Right cardiac atrium (tissue), 5 donors: ENCODE measurements at regions not wholly inside any gene's neighbourhood (a gene's known extent, or its start where the extent isn't known, plus 50 kb on each side); places are given as distances from the start of the nearest gene placed in this dataset.
"Not testable (repeated sequence)": the region's sequence is repeated elsewhere in the genome, so short reads cannot be mapped to it uniquely, and the experiment has no call there.

ENCODE experiments used
- ATAC-seq, 2 donors: fragments of 200-7000 bp; cut with Tn5 transposase; one replicate each; pipeline versions ENCODE4 v1.8.0 to v1.9.1; 2020; ENCODE audit warnings: moderate library complexity in 2 of 2, mild to moderate bottlenecking in 1 of 2
- DNase-seq, 3 donors: peaks; one replicate each; pipeline ENCODE4 v3.0.0-alpha.2; 2020
- H3K27ac ChIP-seq: one replicate; pipeline ENCODE4 v1.5.1; 2013; ENCODE audit warnings: mild to moderate bottlenecking, low read length, control low read depth, moderate library complexity
- H3K27me3 ChIP-seq: one replicate; pipeline ENCODE4 v1.6.1; 2013; ENCODE audit not compliant: control insufficient read depth, insufficient read depth
- H3K4me1 ChIP-seq: one replicate; pipeline ENCODE4 v1.6.1; 2013; ENCODE audit warnings: low read length; ENCODE audit not compliant: control insufficient read depth, insufficient read depth
- H3K4me3 ChIP-seq: one replicate; pipeline ENCODE4 v1.5.1; 2013; ENCODE audit warnings: low read length, control low read depth
- H3K9me3 ChIP-seq: one replicate; pipeline ENCODE4 v1.6.1; 2013; ENCODE audit warnings: low read length; ENCODE audit not compliant: control insufficient read depth
- WGBS: extraction: QIAGEN DNeasy Blood & Tissue Kit; methylation state at CpG from one replicate; pipeline ENCODE4 v1.1.7; 2013; 5-methylcytosine and 5-hydroxymethylcytosine counted together
- intact Hi-C, 4 donors: fragments of 100-400 bp; cut with DNase I; formaldehyde crosslinking; loops; one replicate each; pipeline versions ENCODE4 v1.11.0 to v1.14.0; 2022 to 2023
- donor health status: healthy with polysubstance abuse.
- donor health status: DM: no; HTN: yes; CAD: no.
- donor health status: DM: no; HTN: no; CAD: no.
- donor health status: DM: no; HTN: yes; CAD: no; lungs with severe emphysema.
- donor health status: DM: yes; HTN: yes; CAD: no.

DNA sequence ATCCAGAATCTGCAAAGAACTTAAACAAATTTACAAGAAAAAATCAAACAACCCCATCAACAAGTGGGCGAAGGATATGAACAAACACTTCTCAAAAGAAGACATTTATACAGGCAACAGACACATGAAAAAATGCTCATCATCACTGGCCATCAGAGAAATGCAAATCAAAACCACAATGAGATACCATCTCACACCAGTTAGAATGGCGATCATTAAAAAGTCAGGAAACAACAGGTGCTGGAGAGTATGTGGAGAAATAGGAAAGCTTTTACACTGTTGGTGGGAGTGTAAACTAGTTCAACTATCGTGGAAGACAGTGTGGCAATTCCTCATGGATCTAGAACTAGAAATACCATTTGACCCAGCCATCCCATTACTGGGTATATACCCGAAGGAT, 121.4 kb upstream of the RGS6 start:
- ATAC-seq, H3K27me3 ChIP-seq, H3K4me1 ChIP-seq, intact Hi-C loops, H3K4me3 ChIP-seq, DNase-seq, H3K27ac ChIP-seq, H3K9me3 ChIP-seq: not testable (repeated sequence)
- WGBS, result 77% methylated on average over 4 of the region's 4 CpGs

GRCh38 chr14:71812693-71813092, 119.5 kb upstream of the RGS6 start:
- H3K4me3 ChIP-seq, result no peak overlapping the region
- WGBS, result 81% methylated on average over 4 of the region's 4 CpGs
- no peaks in the 10 kb centered on the region for H3K4me1 ChIP-seq
- DNase-seq (no peak), ATAC-seq (no peak)
- H3K27ac ChIP-seq, result no peak overlapping the region
- intact Hi-C loops, result no loop called here
- no peaks in the 10 kb centered on the region for H3K27me3 ChIP-seq
- no peaks in the 10 kb centered on the region for H3K9me3 ChIP-seq

DNA sequence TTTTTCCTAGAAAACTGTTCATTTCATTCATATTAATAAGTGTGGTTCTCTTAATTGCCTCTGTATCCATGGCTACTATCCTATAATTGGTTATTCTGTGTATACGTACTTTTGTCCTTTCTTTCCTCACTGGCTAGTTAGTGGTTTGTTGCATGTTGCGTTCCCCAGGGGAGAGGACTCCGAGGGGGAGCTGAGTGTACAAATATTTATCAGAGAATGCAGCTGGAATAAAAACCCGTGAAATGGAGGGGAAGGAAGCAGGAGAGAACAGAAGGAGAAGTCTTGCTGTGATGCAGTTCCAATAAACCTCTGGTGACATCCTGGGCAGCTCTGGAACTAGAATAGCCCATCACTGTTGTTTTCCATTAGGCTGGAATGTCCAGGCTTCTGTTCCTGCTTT, 117.1 kb upstream of the RGS6 start:
- WGBS, result 38% methylated on average over 4 of the region's 4 CpGs
- Histone ChIP-seq H3K9me3 (no peaks in the 10 kb centered on the region), H3K27me3 (no peaks in the 10 kb centered on the region), H3K4me1 (no peaks in the 10 kb centered on the region), H3K4me3 (no peak overlapping the region), H3K27ac (no peak overlapping the region)
- DNase-seq (no peak), ATAC-seq (no peak)
- intact Hi-C loops, result no loop called here

DNA sequence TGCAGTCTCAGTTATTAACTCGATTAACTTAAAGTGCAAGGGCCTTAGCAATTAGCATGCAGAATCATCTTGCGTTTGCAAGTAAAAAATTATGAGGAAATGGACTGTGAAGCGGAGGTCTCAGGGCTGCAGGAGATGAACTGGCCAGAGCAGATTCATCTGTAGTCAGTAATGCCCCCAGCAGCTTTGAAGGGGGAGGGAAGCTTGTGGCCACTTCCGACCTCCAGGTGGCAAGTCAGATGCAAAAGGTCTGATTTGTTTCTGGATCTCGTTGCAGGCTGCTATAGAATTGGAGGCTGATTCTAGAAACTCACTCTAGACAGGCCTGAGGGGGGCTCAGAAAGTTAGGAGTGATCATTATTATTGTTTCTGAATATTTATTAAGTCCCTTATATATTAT, 107.4 kb upstream of the RGS6 start:
- ATAC-seq (no peak), DNase-seq (no peak)
- no peaks in the 10 kb centered on the region for H3K27me3 ChIP-seq
- no peak overlapping the region for H3K4me3 ChIP-seq
- no peaks in the 10 kb centered on the region for H3K4me1 ChIP-seq
- H3K9me3 ChIP-seq, result no peaks in the 10 kb centered on the region
- intact Hi-C loops, result no loop called here
- 75% methylated on average over 5 of the region's 5 CpGs for WGBS
- H3K27ac ChIP-seq, result no peak overlapping the region

GRCh38 chr14:71833476-71833875, 98.8 kb upstream of the RGS6 start:
- 64% methylated on average over 3 of the region's 3 CpGs for WGBS
- Histone ChIP-seq H3K27ac (no peak overlapping the region), H3K27me3 (no peaks in the 10 kb centered on the region), H3K4me1 (no peaks in the 10 kb centered on the region), H3K9me3 (no peaks in the 10 kb centered on the region), H3K4me3 (no peak overlapping the region)
- intact Hi-C loops, result no loop called here
- no peak for ATAC-seq
- DNase-seq, result no peak

- 63% methylated on average over 4 of the region's 4 CpGs for WGBS
- H3K9me3 ChIP-seq, result no peaks in the 10 kb centered on the region
- no peaks in the 10 kb centered on the region for H3K27me3 ChIP-seq
- ATAC-seq (no peak), DNase-seq (no peak)
- intact Hi-C loops, result no loop called here
- H3K4me3 ChIP-seq, result no peak overlapping the region
- no peaks in the 10 kb centered on the region for H3K4me1 ChIP-seq
- no peak overlapping the region for H3K27ac ChIP-seq
Observed at GRCh38 chr14:71834284-71835204, 97.7 kb upstream of the RGS6 start.

DNA sequence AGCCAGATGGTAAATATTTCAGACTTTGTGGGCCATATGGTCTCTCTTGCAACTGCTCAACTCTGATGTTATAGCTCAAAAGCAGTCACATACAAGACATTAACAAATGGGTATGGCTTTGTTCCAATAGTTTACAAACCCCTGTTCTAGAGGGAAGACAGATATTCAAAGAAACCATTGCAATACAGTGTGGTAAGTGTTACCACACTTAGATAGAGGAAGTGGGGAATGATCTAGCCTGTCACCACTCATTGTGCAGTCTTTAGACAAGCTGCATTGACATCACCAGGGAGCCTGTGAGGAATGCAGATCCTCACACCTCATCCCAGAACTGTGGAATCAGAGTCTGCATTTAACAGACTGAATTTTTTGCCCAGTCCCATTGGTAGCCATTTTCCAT, 80.0 kb upstream of the RGS6 start:
- ATAC-seq (peak; percentile 87 to 92), DNase-seq (no peak)
- no peak overlapping the region for H3K27ac ChIP-seq
- H3K4me1 ChIP-seq, result no peaks in the 10 kb centered on the region
- no peaks in the 10 kb centered on the region for H3K27me3 ChIP-seq
- H3K9me3 ChIP-seq, result no peaks in the 10 kb centered on the region
- no peak overlapping the region for H3K4me3 ChIP-seq
- intact Hi-C loops, result loop anchor here in 1 of 4 donors (10.0 kb wide), 1 partner anchor 717 kb away; no protein-coding TSS in a partner anchor

- intact Hi-C loops, result loop anchor here in 1 of 4 donors (10.0 kb wide), 1 partner anchor 721 kb away; no protein-coding TSS in a partner anchor
- H3K9me3 ChIP-seq, result no peaks in the 10 kb centered on the region
- no peaks in the 10 kb centered on the region for H3K4me1 ChIP-seq
- no peak overlapping the region for H3K27ac ChIP-seq
- no peak overlapping the region for H3K4me3 ChIP-seq
- H3K27me3 ChIP-seq, result no peaks in the 10 kb centered on the region
- ATAC-seq (peak; percentile 22 to 67), DNase-seq (peak; percentile 73 to 86 (median 83))
- 100% methylated on average over 1 of the region's 1 CpG for WGBS
Observed at GRCh38 chr14:71855399-71856036, 76.7 kb upstream of the RGS6 start.

DNA sequence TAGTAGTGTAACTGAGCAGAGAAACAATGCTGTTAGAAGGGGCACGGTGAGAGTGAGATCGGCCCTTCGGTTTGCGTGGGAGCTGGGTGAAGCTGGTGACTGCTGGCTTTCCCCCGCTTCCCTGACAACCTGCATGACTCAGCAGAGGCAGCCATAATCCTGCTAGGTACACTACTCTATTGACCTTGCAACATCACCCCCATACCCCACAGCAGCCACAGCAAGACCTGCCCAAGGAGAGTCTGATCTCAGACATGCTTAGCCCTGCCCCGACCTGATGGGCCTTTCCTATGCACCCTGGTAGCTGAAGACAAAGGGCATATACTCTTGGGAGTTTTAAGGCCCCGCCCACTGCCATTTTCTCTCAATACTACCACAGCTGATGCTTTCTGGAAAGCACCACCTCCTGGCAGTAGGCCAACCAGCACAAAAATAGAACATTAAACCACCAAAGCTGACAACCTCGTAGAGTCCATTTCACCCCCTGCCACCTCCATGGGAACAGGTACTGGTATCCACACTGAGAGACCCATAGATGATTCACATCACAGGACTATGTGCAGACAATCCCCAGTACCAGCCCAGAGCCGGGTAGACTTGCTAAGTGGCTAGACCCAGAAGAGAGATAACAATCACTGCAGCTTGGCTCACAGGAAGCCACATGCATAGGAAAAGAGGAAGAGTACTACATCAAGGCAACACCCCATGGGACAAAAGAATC, 75.9 kb upstream of the RGS6 start:
- Histone ChIP-seq H3K4me3 (no peak overlapping the region), H3K9me3 (no peaks in the 10 kb centered on the region), H3K27ac (no peak overlapping the region), H3K4me1 (no peaks in the 10 kb centered on the region), H3K27me3 (no peaks in the 10 kb centered on the region)
- 71% methylated on average over 9 of the region's 9 CpGs for WGBS
- DNase-seq, result no peak
- ATAC-seq, result no peak
- intact Hi-C loops, result loop anchor here in 1 of 4 donors (10.0 kb wide), 1 partner anchor 722 kb away; no protein-coding TSS in a partner anchor

DNA sequence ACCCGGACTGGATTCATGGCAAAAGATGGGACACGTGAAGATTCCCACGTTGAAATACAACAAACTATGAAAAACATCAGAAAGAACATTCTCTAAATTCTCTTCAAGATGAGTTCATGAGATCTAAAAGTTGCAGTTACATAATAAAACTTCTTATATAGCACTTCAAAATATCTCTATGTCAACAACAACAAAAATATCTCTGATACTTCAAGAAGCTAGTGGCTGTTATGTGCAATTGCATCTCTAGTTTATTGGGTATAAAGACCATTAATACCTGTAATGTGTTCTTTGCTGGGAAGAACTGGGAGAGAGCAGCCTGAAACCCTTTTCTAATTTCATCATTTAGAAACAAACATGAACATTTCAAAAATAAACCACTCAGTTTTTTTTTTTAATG, 69.2 kb upstream of the RGS6 start:
- whole genome bisulfite sequencing, result 68% methylated on average over 3 of the region's 3 CpGs
- no peak overlapping the region for H3K27ac ChIP-seq
- H3K4me1 ChIP-seq, result no peaks in the 10 kb centered on the region
- ATAC-seq, result no peak
- H3K4me3 ChIP-seq, result no peak overlapping the region
- intact Hi-C loops, result no loop called here
- no peaks in the 10 kb centered on the region for H3K9me3 ChIP-seq
- no peak for DNase-seq
- no peaks in the 10 kb centered on the region for H3K27me3 ChIP-seq

- Histone ChIP-seq H3K27me3 (no peaks in the 10 kb centered on the region), H3K4me1 (no peaks in the 10 kb centered on the region), H3K27ac (no peak overlapping the region), H3K9me3 (no peaks in the 10 kb centered on the region), H3K4me3 (no peak overlapping the region)
- WGBS, result 80% methylated on average over 3 of the region's 3 CpGs
- DNase-seq (no peak), ATAC-seq (no peak)
- intact Hi-C loops, result no loop called here
Observed at GRCh38 chr14:71863766-71864165, 68.5 kb upstream of the RGS6 start.
